WTC11 (cell line): ENCODE measurements at regions not wholly inside any gene's neighbourhood (a gene's known extent, or its start where the extent isn't known, plus 50 kb on each side); places are given as distances from the start of the nearest gene placed in this dataset.

Source experiments
- CREM ChIP-seq: sonication (generic); formaldehyde crosslinking; IDR thresholded peaks from 2 replicates; pipeline ENCODE4 v1.8.1; 2022; ENCODE audit warnings: mild to moderate bottlenecking, missing genetic modification reagents, moderate library complexity
- CTCF ChIP-seq: fragments of 200-600 bp; IDR thresholded peaks from 2 replicates; pipeline ENCODE4 v1.8.0; 2022; ENCODE audit warnings: antibody characterized with exemption
- ELF4 ChIP-seq: sonication (generic); formaldehyde crosslinking; IDR thresholded peaks from 2 replicates; pipeline ENCODE4 v1.8.1; 2022; ENCODE audit warnings: low read depth, mild to moderate bottlenecking, moderate library complexity, missing genetic modification reagents
- ESRRA ChIP-seq: sonication (generic); formaldehyde crosslinking; IDR thresholded peaks from 2 replicates; pipeline ENCODE4 v1.8.1; 2022; ENCODE audit warnings: mild to moderate bottlenecking, missing genetic modification reagents, borderline replicate concordance
- FOXP1 ChIP-seq: sonication (generic); formaldehyde crosslinking; IDR thresholded peaks from 2 replicates; pipeline ENCODE4 v1.8.0; 2022; ENCODE audit warnings: missing genetic modification reagents, mild to moderate bottlenecking, moderate library complexity, borderline replicate concordance
- MAX ChIP-seq: sonication (generic); formaldehyde crosslinking; IDR thresholded peaks from 2 replicates; pipeline ENCODE4 v1.8.0; 2022; ENCODE audit warnings: mild to moderate bottlenecking, missing genetic modification reagents
- MXD4 ChIP-seq: fragments of 250-450 bp; sonication (Bioruptor Pico); IDR thresholded peaks from 2 replicates; pipeline ENCODE4 v1.8.0; 2021; ENCODE audit warnings: mild to moderate bottlenecking, moderate library complexity, borderline replicate concordance
- NFATC4 ChIP-seq: fragments of 250-450 bp; sonication (Bioruptor Pico); IDR thresholded peaks from 2 replicates; pipeline ENCODE4 v1.9.0; 2021; ENCODE audit warnings: mild to moderate bottlenecking
- NFYB ChIP-seq: sonication (generic); formaldehyde crosslinking; conservative IDR thresholded peaks from 2 replicates; pipeline ENCODE4 v1.8.0; 2022; ENCODE audit warnings: low read depth, missing genetic modification reagents
- NR2C2 ChIP-seq: sonication (generic); formaldehyde crosslinking; IDR thresholded peaks from 2 replicates; pipeline ENCODE4 v1.8.0; 2022; ENCODE audit warnings: mild to moderate bottlenecking, missing genetic modification reagents
- ZNF121 ChIP-seq: sonication (generic); formaldehyde crosslinking; IDR thresholded peaks from 2 replicates; pipeline ENCODE4 v1.8.0; 2023; ENCODE audit warnings: missing genetic modification reagents
- ZNF219 ChIP-seq: sonication (generic); formaldehyde crosslinking; IDR thresholded peaks from 2 replicates; pipeline ENCODE4 v1.8.0; 2023; ENCODE audit warnings: missing genetic modification reagents, mild to moderate bottlenecking, borderline replicate concordance

- TF ChIP-seq CTCF (no peak), NFYB (CRISPR knock-in tag) (no peak), ESRRA (no peak), ZNF121 (no peak), CREM (CRISPR knock-in tag) (no peak), NFATC4 (CRISPR knock-in tag) (no peak), NR2C2 (CRISPR knock-in tag) (no peak), ZNF219 (CRISPR knock-in tag) (no peak), MAX (CRISPR knock-in tag) (no peak), ELF4 (no peak), FOXP1 (CRISPR knock-in tag) (no peak), MXD4 (CRISPR knock-in tag) (no peak)
These were observed 646.5 kb downstream of the GABRG1 start for GRCh38 chr4:45477311-45477733.
